HG02981 (cell line): ENCODE measurements at regions not wholly inside any gene's neighbourhood (a gene's known extent, or its start where the extent isn't known, plus 50 kb on each side); places are given as distances from the start of the nearest gene placed in this dataset.

Experiments
- ATAC-seq: cut with Tn5 transposase; IDR thresholded peaks from one replicate; pipeline ENCODE4 v1.9.1; 2021; ENCODE audit warnings: mild to moderate bottlenecking, moderate library complexity; ENCODE audit not compliant: unreplicated experiment

DNA sequence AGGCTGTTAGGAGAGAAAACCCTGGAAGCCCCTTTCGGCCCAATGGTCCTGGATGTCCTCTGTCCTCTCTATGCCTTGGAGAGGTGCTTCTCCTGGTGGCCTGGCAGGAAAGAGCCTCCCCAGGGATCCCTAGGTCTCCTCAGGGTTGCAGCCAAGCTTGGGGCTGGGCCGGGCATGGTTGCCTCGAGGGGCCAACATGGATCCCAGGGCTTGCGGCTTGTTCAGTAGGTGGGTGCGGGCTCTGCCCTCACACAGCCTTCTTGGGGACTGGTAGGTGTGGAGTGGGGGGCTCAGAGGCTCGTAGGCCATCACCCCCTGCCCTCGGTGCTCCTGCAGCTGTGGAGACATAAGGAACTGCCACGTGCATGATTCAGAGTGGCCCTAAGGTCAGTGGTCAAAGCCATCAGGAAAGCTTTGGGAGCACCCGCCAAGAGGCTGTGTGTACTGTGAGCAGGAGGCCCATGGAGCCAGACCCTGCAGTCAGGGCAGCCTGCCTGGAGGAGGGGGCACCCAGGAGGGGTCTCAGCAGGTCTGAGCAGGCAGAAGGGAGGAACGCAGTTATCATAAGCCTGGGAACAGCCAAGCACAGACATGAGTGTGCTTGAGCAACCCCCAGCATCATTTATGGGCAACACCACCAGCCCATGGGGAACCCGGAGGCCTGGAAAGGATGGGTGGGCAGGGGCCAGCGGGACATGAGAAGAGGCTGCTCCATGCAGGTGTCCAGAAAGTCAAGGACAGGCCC is 231.0 kb downstream of the GLI2 start:
- ATAC-seq: no peak

- no peak for ATAC-seq
Measured at GRCh38 chr2:120968307-120969015, 232.8 kb downstream of the GLI2 start.

- ATAC-seq: no peak
Measured at GRCh38 chr2:120969613-120970355, 234.1 kb downstream of the GLI2 start.

- no peak for ATAC-seq
Measured at GRCh38 chr2:120971866-120972265, 236.2 kb downstream of the GLI2 start.

DNA sequence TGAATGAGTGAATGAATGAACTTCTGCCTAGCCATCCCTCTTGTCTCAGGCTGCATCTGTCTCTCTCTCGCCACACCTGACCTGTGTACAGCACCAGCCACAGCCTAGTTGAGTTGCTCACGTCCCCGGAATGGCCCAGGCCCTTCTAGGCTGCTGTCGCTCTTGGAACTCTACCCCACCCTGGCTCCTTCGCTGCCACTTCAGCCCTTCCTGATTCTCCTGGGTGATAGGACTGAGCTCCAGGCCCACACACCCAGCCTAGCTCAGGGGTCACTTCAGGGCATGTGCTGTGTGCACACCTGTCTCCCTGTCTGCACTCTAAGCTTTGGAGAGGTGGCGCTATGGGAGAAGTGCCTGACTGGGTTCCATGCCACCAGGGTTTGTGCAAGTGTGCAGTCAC is 236.6 kb downstream of the GLI2 start:
- ATAC-seq: no peak

DNA sequence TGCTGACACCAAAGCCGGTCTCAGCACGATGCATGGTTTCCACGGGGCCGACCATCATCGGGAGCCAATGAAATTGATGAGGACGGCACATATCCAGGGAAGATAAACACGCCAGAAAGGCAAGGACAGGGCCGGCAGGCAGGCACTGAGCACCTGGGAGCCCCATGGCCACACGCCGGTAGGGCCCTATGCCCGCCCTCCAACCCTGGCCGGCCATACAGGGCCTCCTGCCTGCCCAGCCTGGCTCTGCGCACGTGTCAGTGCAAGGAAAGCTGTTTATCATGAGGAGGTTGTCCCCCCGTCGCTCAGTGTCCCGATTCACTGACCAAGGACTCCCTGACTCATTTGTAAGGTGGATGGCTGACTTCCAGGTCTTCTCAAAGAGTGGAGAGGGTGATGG is 237.5 kb downstream of the GLI2 start:
- ATAC-seq: no peak

DNA sequence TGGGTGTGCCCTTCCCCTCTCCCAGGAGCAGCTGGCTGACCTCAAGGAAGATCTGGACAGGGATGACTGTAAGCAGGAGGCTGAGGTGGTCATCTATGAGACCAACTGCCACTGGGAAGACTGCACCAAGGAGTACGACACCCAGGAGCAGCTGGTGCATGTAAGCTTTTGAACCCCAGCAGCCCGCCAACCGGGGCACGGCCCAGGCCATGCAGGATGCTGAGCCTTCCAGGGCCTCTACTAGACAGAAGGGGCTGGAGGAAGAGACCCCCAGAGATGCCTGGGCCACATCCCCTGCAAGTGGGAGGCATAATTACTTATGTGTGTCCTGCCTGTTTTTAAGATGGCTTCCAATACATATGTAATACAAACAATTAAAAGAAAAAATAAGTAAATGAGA is 239.3 kb downstream of the GLI2 start:
- no peak for ATAC-seq

DNA sequence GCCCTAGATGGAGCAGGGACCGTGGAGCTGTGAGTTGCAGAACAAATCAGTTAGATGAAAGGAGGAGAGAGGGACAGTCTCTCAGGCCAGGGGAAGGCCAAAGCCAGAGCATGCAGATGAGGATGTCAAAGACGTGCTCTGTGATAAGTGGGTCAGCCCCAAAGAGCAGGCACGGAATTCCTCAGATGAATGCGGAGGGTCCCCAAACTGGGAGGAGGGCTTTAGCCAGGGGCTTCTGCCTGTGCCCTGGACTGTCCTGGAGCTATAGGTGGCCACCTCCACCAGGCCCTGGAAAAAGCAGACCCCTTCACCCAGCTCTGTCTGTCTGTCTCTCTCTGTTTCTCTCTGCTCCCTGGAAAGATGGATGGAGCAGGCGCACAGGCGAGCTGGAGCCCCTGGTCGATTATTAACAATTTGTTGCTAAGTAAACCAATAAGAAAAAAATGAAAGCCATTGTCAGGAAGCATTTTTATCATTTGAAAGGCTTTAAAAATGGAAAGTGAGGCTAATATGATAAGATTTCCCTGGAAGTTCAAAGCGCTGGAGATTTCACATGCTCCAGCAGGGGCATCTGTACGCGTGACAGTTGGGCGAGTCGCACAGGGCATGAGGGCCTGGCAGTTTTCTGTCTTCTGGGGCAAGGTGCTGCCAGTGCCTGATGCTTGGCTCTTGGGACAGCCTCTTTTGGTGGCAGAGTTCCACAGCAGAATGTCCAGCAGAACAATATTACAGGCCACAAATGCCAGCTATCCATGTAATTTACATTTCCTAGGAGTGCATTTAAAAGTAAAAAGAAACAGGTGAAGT is 241.0 kb downstream of the GLI2 start:
- ATAC-seq: no peak

- ATAC-seq: no peak
Measured at GRCh38 chr2:120977582-120978358, 242.1 kb downstream of the GLI2 start.

DNA sequence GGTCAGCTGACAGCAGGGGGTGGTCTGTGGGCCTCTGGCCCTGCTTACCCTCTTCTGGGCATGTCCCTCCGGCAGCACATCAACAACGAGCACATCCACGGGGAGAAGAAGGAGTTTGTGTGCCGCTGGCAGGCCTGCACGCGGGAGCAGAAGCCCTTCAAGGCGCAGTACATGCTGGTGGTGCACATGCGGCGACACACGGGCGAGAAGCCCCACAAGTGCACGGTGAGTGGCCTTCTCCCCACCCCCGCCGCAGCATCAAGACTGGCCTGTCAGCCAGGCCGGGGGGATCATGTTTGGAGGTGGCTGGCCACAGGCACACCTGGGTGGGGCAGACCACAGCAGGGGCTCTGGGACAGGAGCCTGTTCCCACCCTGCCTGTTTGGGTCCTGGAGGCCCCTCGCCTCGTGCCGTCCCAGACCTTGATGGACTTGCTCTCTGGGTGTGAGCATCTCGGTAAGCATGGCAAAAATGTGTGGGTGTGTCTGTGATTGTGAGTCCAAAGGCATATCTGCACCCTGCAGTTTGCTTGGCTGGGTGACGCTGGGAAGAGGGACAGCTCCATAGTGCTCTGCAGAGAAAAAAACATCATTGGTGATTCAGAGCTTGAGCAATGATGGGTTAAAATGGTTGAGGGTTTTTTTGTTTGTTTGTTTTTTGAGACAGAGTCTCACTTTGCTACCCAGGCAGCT is 242.8 kb downstream of the GLI2 start:
- ATAC-seq: no peak

DNA sequence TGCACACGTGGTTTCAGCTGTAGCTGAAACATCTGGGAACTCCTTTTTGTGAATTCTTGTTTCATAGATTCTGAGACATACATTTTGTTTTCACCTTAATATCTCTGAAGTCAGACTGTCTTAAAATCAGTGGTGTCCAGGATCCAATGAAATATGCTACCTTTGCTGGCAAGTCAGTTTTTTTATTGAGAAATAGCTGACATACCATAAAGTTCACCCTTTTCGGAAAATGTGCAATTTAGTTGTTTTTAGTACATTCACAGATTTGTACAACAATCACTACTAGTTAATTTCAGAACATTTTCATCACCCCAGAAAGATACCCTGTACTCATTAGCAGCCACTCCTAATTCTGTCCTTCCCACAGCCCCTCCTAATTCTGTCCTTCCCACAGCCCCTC is 243.7 kb downstream of the GLI2 start:
- no peak for ATAC-seq

DNA sequence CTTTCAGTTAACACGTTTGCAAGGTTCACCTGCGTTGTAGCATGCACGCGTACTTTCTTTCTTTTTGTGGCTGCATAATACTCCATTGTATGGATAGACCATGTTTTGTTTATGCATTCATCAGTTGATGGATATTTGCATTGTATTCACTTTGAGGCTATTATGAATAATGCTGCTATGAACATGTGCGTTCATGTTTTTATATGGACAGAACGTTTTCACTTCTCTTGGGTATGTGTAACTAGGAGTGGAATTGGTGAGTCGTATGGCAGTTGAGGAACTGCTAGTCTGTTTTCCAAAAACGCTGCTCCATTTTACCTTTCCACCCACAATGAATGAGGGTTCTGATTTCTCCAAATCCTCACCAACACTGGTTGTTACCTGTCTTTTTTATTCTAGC is 244.3 kb downstream of the GLI2 start:
- ATAC-seq: no peak

DNA sequence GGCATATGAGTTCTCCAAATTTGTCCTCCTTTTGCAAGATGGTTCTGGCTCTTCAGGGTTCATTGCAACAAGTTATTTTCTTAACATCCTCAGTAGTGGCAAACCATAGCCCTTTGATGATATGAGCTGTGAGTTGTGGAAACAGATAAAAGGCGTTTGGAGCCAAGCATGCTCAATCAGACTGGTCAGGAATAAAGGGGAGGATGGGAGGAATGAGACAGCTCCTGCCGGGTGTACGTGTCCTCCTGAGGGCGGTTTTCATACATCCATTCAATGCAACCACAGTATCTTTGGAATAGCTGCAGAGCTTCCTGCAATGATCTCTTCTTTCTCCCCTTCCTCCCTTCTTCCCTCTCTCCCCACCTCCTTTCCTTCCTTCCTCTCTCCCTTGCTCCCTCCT is 245.8 kb downstream of the GLI2 start:
- ATAC-seq: no peak

- ATAC-seq: no peak
Measured at GRCh38 chr2:120982598-120982997, 246.9 kb downstream of the GLI2 start.

DNA sequence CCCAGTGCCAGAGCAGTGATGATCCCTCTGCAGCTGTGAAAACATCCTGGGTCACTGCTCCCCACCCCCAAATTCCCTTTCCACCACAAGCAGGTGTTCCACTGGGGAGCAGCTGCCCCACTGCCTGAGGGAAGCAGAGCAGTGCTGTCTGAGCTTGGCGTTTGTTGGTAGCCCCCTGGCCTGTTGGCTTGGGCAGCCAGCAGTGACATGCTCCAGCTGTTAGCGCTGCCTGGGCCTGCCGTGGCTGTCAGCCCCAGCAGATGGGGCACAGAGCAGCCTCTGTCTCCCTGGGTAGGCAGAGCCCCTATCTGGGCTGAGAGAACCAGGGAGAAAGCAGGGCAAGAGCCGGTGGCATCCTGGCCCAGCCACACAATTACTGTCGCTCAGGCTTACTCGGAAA is 247.7 kb downstream of the GLI2 start:
- ATAC-seq: no peak

- ATAC-seq: no peak
Measured at GRCh38 chr2:120984046-120984445, 248.4 kb downstream of the GLI2 start.

DNA sequence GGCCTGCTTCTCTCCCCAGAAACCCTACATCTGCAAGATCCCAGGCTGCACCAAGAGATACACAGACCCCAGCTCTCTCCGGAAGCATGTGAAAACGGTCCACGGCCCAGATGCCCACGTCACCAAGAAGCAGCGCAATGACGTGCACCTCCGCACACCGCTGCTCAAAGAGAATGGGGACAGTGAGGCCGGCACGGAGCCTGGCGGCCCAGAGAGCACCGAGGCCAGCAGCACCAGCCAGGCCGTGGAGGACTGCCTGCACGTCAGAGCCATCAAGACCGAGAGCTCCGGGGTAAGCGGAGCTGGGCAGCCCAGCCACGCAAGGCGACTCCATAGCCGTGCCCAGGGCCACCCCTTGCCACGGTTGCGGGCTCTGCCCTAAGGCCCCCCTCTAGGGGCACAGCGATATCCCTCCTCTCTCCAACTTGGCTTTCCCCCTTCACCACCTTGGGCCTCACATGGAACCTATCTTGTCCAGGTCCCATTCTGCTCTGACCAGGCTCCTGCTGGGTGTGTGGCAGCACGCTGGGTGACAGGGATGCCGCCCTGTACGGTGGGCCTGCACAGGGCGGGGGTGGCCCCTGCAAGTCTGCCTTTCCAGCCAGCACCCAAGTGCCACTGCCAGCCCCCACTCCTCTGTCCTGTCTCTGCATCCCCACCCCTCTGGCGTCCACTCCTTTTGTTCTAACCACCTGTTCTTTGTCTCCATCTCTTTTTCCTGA is 248.9 kb downstream of the GLI2 start:
- ATAC-seq: no peak

DNA sequence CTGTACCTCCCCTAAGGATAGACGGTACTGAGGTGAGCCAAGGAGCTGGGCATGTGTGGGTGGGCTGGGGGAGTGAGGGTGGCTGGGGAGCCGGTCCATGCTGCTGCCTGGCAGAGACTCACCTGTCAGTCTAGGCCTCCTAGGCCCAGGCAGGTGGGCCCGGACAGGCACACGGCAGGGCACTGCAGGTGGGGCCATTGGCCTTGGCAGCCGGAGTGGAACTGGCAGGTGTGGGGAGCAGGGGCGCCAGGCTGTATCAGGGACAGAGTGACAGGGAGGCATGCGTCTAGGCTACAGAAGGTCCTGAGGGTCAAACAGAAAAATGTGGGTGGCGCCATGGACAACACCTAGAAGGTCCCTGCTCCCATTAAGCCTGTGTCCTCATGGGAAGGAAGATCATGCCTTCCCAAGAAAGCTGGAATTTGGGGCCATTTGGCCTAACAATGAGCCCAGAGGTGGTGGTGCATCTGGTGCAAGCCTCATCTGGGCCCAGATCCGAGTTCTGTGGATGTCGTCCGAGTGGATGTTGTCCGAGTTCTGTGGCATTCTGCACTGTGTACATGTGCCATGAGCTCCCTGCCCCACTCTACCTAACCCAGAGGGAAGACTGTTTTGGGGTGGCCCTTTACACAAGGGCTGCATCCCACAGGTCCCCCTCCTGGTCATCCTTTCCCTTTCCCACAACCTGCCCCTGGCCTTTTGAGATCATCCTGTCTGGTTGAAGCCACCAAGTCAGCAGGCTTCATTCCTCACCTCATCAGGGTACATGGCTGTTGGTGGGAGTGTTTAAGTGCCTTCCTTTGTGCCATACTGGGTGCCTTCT is 249.7 kb downstream of the GLI2 start:
- ATAC-seq: no peak
